Bronchial epithelial cell (primary cell): ENCODE measurements at regions not wholly inside any gene's neighbourhood (a gene's known extent, or its start where the extent isn't known, plus 50 kb on each side); places are given as distances from the start of the nearest gene placed in this dataset.
"Not testable (repeated sequence)": the region's sequence is repeated elsewhere in the genome, so short reads cannot be mapped to it uniquely, and the experiment has no call there.

Experiments used
- DNase-seq: peaks from one replicate; pipeline ENCODE4 v3.0.0-alpha.2; 2010; ENCODE audit warnings: low read depth
- FAIRE-seq: peaks from 2 replicates; lab custom pipeline; 2011; peaks lifted over from hg19 to GRCh38; lab: Jason Lieb, UNC
- H3K27me3 ChIP-seq: 2 replicates; pipeline ENCODE4 v1.5.1; 2011; ENCODE audit warnings: low read length; ENCODE audit not compliant: control insufficient read depth, insufficient read depth
- H3K36me3 ChIP-seq: 2 replicates; pipeline ENCODE4 v1.5.1; 2011; ENCODE audit warnings: low read length; ENCODE audit not compliant: control insufficient read depth, insufficient read depth
- H3K4me3 ChIP-seq: 2 replicates; pipeline ENCODE4 v1.5.1; 2011; ENCODE audit warnings: mild to moderate bottlenecking, low read depth, low read length, control low read depth
- TF ChIP-seq, protein P1 (sequence below): IDR thresholded peaks from 2 replicates; pipeline ENCODE4 v1.5.1; 2011; ENCODE audit warnings: mild to moderate bottlenecking, moderate library complexity, low read length, control low read depth, inconsistent platforms; ENCODE audit not compliant: insufficient read depth, severe bottlenecking

DNA sequence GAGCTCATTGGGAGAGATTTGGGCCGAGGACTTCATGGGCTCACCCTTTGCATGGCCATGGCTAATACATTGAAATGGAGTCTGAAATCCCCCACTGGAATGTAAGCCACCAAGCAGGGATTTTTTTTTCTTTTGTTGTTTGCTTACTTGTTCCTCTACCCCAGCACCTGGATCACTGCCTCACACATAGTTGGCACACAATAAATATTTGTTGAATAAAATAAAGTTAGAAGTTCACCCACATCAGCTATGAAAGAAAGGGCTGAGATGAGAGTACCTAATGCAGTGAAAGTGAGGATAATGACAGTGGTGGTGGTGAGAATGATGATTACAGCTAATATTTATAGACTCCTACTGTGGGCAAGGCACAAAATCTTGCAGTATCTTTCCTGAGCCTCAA, 98.1 kb upstream of the ANXA1 start:
- DNase-seq (no peak), FAIRE-seq (no peak)
- Histone ChIP-seq H3K27me3 (no peaks in the 10 kb centered on the region), H3K4me3 (no peak overlapping the region), H3K36me3 (no peaks in the 10 kb centered on the region)
- TF ChIP-seq, protein P1, sequence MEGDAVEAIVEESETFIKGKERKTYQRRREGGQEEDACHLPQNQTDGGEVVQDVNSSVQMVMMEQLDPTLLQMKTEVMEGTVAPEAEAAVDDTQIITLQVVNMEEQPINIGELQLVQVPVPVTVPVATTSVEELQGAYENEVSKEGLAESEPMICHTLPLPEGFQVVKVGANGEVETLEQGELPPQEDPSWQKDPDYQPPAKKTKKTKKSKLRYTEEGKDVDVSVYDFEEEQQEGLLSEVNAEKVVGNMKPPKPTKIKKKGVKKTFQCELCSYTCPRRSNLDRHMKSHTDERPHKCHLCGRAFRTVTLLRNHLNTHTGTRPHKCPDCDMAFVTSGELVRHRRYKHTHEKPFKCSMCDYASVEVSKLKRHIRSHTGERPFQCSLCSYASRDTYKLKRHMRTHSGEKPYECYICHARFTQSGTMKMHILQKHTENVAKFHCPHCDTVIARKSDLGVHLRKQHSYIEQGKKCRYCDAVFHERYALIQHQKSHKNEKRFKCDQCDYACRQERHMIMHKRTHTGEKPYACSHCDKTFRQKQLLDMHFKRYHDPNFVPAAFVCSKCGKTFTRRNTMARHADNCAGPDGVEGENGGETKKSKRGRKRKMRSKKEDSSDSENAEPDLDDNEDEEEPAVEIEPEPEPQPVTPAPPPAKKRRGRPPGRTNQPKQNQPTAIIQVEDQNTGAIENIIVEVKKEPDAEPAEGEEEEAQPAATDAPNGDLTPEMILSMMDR = no peak

DNA sequence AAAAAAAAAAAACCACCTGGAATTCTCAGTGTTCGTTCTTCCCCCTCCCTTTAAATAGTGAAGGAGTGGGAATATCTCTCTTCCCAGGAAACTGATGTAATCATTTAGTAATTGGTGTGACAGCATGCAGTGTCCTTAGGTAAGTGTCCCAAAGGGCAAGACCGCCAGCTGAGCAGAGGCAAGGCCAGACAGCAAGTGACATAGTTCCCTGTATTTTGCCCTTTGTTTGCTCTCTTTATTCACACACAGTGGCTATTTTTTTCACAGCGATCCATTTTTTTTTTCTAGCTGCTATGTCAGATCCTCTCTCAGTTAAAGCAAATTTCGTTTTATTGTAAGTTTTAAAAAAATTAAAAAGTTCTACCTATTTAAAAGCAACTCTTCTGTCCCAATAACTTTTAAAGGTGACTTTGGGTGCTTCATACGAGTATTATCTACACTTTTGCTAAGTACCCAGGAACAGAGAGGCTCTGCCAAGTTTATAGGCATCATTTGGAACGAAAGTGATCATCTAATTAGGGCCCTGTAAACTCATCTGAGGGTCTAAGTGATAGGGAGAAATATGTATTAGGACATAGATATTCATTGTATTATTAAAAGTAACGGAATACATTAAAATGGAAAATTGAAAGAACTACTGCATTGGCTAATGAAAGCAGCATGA, 98.2 kb upstream of the ALDH1A1 start:
- FAIRE-seq (no peak), DNase-seq (no peak)
- Histone ChIP-seq H3K27me3 (no peaks in the 10 kb centered on the region), H3K36me3 (no peaks in the 10 kb centered on the region), H3K4me3 (no peak overlapping the region)
- TF ChIP-seq, protein P1 = no peak

DNA sequence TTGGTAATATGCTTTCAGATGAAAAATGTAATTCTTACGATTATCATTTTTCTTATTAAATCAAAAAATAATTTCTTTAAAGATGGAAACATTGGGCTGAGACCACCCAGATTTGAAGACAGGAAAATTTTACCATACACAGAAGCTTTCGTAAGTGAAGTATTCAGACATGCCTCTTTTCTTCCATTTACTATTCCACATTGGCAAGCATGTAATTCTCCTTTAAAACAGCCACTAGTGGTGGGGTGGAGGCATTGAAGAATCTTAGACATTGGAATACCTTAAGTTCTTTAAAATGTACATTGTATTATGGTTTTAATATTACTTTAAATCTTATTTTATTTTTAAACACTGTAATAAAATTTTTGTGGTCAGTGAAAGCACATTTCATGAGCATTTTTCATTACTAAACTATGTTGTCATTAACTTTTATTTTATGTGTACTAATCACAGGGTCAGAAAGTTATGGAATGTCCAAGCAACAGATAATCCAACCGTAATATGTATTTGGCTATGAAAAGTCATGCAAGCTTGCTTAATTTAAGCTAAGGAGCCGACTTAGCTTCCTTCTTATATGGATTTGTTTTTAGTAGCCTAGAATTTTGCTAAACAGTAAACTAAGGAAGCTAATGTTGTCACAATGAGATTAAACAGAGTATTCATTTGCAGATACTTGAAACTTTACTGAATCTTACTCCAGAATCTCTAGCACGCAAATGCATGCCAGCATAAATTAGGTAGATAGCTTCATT, 97.4 kb upstream of the ALDH1A1 start:
- Histone ChIP-seq H3K36me3 (no peaks in the 10 kb centered on the region), H3K4me3 (no peak overlapping the region), H3K27me3 (no peaks in the 10 kb centered on the region)
- no peak for FAIRE-seq
- DNase-seq = no peak
- TF ChIP-seq, protein P1 = no peak

DNA sequence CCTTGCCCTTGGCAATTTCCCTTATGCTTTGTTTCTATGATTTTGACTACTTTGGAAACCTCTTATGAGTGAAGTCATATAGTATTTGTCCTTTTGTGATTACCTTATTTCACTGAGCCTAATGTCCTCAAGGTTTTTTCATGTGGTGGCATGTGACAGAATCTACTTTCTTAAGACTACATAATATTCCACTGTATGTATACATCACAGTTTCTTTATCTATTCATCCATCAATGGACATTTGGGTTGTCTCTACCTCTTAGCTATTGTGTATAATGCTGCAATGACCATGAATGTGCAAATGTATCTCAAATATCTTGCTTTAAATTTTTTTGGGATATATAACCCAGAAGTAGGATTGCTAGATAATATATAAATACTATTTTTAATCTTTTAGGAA, 96.4 kb upstream of the ALDH1A1 start:
- Histone ChIP-seq H3K4me3 (no peak overlapping the region), H3K36me3 (no peaks in the 10 kb centered on the region), H3K27me3 (no peaks in the 10 kb centered on the region)
- TF ChIP-seq, protein P1 = no peak
- DNase-seq (no peak), FAIRE-seq (no peak)

DNA sequence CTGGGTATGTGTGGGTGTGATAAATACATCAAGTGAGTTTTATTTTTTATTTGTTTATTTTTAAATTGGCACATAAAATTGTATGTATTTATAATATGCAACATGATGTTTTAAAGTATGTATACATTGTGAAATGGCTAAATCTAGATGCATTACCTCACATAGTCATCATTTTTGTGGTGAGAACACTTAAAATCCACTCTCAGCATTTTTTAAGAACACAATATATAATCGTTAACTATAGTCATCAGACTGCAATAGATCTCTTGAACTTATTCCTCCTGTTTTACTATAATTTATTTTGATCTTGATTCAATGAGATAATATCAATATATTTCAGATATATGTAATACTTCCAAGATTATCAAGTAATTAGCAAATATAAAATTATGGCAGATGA, 93.9 kb upstream of the ALDH1A1 start:
- DNase-seq (no peak), FAIRE-seq (no peak)
- TF ChIP-seq, protein P1 = no peak
- Histone ChIP-seq H3K36me3 (no peaks in the 10 kb centered on the region), H3K27me3 (peaks cover 2% of the 10 kb centered on the region), H3K4me3 (no peak overlapping the region)

DNA sequence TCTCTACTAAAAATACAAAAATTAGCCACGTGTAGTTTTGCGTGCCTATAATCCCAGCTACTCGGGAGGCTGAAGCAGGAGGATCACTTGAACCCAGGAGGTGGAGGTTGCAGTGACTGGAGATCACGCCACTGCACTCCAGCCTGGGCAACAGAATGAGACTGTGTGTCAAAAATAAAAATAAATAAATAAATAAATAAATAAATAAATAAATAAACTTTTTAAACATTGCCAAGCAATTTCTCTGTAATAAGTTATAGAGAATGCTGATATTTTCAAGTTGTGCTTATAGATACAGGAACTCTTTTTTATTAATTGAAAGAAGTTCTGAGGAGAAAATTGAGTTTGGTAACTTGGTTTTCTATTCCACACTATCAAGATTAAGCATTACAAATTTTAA, 91.9 kb upstream of the ALDH1A1 start:
- not testable (repeated sequence) for FAIRE-seq, H3K27me3 ChIP-seq, H3K36me3 ChIP-seq, H3K4me3 ChIP-seq, DNase-seq
